Heart right ventricle (tissue), 16 donors: ENCODE measurements at regions not wholly inside any gene's neighbourhood (a gene's known extent, or its start where the extent isn't known, plus 50 kb on each side); places are given as distances from the start of the nearest gene placed in this dataset.

ENCODE experiments used
- ATAC-seq, 8 donors: fragments of 200-7000 bp; cut with Tn5 transposase; one replicate each; pipeline ENCODE4 v1.9.1; 2020; ENCODE audit warnings: mild to moderate bottlenecking in 8 of 8, moderate library complexity in 8 of 8, moderate number of reproducible peaks in 1 of 8
- DNase-seq, 2 donors: peaks; one replicate each; pipeline ENCODE4 v3.0.0-alpha.2; 2020
- H3K27ac ChIP-seq, 10 donors: fragments of 200-600 bp; sonication (generic) in 2 of 10; one replicate each; pipeline versions ENCODE4 v1.5.0 to v1.8.0; 2020 to 2022; ENCODE audit warnings: mild to moderate bottlenecking in 3 of 10
- H3K27me3 ChIP-seq, 7 donors: fragments of 200-600 bp; one replicate each; pipeline ENCODE4 v1.8.0; 2021 to 2022; ENCODE audit warnings: mild to moderate bottlenecking in 2 of 7
- H3K36me3 ChIP-seq, 9 donors: fragments of 200-600 bp; sonication (generic) in 1 of 9; one replicate each; pipeline versions ENCODE4 v1.5.0 to v1.8.0; 2020 to 2022; ENCODE audit warnings: mild to moderate bottlenecking in 2 of 9
- H3K4me1 ChIP-seq, 9 donors: fragments of 200-600 bp; sonication (generic) in 1 of 9; one replicate each; pipeline versions ENCODE4 v1.5.0 to v1.8.0; 2020 to 2022; ENCODE audit warnings: mild to moderate bottlenecking in 4 of 9
- H3K4me3 ChIP-seq, 10 donors: fragments of 200-600 bp; sonication (generic) in 2 of 10; one replicate each; pipeline versions ENCODE4 v1.5.0 to v1.8.0; 2020 to 2022; ENCODE audit warnings: mild to moderate bottlenecking in 7 of 10, moderate library complexity in 2 of 10
- H3K9me3 ChIP-seq, 11 donors: fragments of 200-600 bp in 10 of 11; sonication (generic) in 2 of 11; one replicate each; pipeline versions ENCODE4 v1.5.0 to v1.8.0; 2013 to 2022; ENCODE audit warnings: mild to moderate bottlenecking in 2 of 11, control low read depth in 1 of 11, moderate library complexity in 1 of 11
- WGBS, 2 donors: extraction: QIAGEN DNeasy Blood & Tissue Kit; methylation state at CpG; one replicate each; pipeline ENCODE4 v1.1.7; 2013; ENCODE audit warnings: inconsistent platforms in 1 of 2; 5-methylcytosine and 5-hydroxymethylcytosine counted together
- intact Hi-C, 10 donors: fragments of 100-400 bp; cut with DNase I; formaldehyde crosslinking; loops; one replicate each; pipeline versions ENCODE4 v1.11.1 to v1.14.2; 2022
- TF ChIP-seq, protein P1 (sequence below), 9 donors: fragments of 200-600 bp; sonication (generic) in 2 of 9; IDR thresholded peaks; one replicate each; pipeline versions ENCODE4 v1.5.0 to v1.8.0; 2021 to 2022; ENCODE audit warnings: antibody characterized with exemption in 9 of 9, mild to moderate bottlenecking in 5 of 9, moderate library complexity in 1 of 9
- donor health status: Arrhythmogenic right ventricular cardiomyopathy.
- donor health status: ischemic (EF 13 %, LVEDD 7.1; RV severe dilation, severe dysfunction).
- donor health status: healthy with polysubstance abuse.
- donor health status: DM: no; HTN: yes; CAD: no.
- donor health status: DM: no; HTN: no; CAD: no.
- donor health status: ischemic (EF 25% LVEDD 6.9; RV normal size, moderate dysfunction).
- donor health status: ischemic (EF 25% LVEDD 5.7; RV mildly dilated, moderate dysfunction).
- donor health status: healthy.
- donor health status: DM: yes; HTN: yes; CAD: no.
- donor health status: Ischemic cardiomyopathy.
- donor health status: ischemic (EF 35%, LVEDD 5.7; RV mildly dilated, moderate dysfunction).
- donor health status: nonischemic (EF 11% LVEDD 7.7; RV severe dilation, severe dysfunction).
- donor health status: DM: yes; HTN: yes; CAD: no.
- donor health status: PGD.
- donor health status: ischemic (EF 29% LVEDD 5.4; RV normal size, mild dysfunction).
- donor health status: nonischemic (EF 23%, LVEDD 6.1; RV moderate dilation, normal function).

DNA sequence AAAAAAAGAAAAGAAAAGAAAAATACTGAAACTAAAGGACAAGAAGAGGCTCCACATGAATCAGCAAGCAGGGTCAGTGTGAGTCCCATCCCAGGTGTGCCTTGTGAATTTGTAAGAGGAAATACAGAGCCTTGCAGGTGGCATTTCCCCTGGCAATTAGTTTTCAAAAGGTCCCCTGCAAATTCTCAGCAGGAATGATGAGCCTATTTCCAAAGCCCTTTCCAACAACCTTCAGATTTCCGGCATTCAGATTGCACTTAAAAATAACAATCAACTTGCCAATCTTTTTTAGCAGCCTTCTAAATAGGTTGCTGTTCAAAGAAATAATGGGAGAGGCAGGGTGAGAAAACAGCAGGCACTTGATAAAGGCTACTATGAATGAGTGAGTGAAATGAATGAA is 66.4 kb upstream of the OR13H1 start:
- no peak overlapping the region for H3K4me3 ChIP-seq
- no peaks in the 10 kb centered on the region for H3K4me1 ChIP-seq
- ATAC-seq (no peak), DNase-seq (no peak)
- H3K27me3 ChIP-seq: peaks cover 0 to 12% (median 0%) of the 10 kb centered on the region in 7 donors
- no peak overlapping the region for H3K27ac ChIP-seq
- H3K36me3 ChIP-seq: no peaks in the 10 kb centered on the region
- intact Hi-C loops: no loop called here
- 18 to 23% methylated on average over 1 of the region's 1 CpG for WGBS, 2 donors
- peaks cover 0 to 1% (median 0%) of the 10 kb centered on the region in 11 donors for H3K9me3 ChIP-seq
- TF ChIP-seq, protein P1, sequence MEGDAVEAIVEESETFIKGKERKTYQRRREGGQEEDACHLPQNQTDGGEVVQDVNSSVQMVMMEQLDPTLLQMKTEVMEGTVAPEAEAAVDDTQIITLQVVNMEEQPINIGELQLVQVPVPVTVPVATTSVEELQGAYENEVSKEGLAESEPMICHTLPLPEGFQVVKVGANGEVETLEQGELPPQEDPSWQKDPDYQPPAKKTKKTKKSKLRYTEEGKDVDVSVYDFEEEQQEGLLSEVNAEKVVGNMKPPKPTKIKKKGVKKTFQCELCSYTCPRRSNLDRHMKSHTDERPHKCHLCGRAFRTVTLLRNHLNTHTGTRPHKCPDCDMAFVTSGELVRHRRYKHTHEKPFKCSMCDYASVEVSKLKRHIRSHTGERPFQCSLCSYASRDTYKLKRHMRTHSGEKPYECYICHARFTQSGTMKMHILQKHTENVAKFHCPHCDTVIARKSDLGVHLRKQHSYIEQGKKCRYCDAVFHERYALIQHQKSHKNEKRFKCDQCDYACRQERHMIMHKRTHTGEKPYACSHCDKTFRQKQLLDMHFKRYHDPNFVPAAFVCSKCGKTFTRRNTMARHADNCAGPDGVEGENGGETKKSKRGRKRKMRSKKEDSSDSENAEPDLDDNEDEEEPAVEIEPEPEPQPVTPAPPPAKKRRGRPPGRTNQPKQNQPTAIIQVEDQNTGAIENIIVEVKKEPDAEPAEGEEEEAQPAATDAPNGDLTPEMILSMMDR (IDR thresholded peaks at IDR 0.05): no peak
